K562 (cell line): ENCODE measurements at regions not wholly inside any gene's neighbourhood (a gene's known extent, or its start where the extent isn't known, plus 50 kb on each side); places are given as distances from the start of the nearest gene placed in this dataset.

ENCODE experiments used
- ATF6 ChIP-seq: sonication (generic); formaldehyde crosslinking; IDR thresholded peaks from 2 replicates; pipeline ENCODE4 v1.4.0; 2020; ENCODE audit warnings: mild to moderate bottlenecking, missing genetic modification reagents
- DIDO1 ChIP-seq: fragments of 450-650 bp; IDR thresholded peaks from 2 replicates; pipeline ENCODE4 v1.6.1; 2016; ENCODE audit warnings: low read depth, missing biosample characterization, missing genetic modification characterization
- EHMT2 ChIP-seq: fragments of 450-650 bp; IDR thresholded peaks from 2 replicates; pipeline ENCODE4 v1.6.1; 2018; ENCODE audit warnings: antibody characterized with exemption
- FOXK2 ChIP-seq, 2 experiments: fragments of 450-650 bp; IDR thresholded peaks in 1 of 2; conservative IDR thresholded peaks in 1 of 2; 2 replicates each; pipeline ENCODE4 v1.6.1; 2016; ENCODE audit warnings: low read depth in 2 of 2, mild to moderate bottlenecking in 1 of 2
- L3MBTL2 ChIP-seq: fragments of 450-650 bp; IDR thresholded peaks from 2 replicates; pipeline ENCODE4 v1.6.1; 2016; ENCODE audit warnings: mild to moderate bottlenecking, moderate library complexity
- NCOA4 ChIP-seq: fragments of 450-650 bp; IDR thresholded peaks from 2 replicates; pipeline ENCODE4 v1.6.1; 2018; ENCODE audit warnings: mild to moderate bottlenecking; ENCODE audit not compliant: partially characterized antibody
- TCF3 ChIP-seq: sonication (generic); formaldehyde crosslinking; IDR thresholded peaks from 2 replicates; pipeline ENCODE4 v1.4.0; 2020; ENCODE audit warnings: mild to moderate bottlenecking, missing genetic modification reagents
- XRCC4 ChIP-seq: IDR thresholded peaks from one replicate; pipeline ENCODE4 v1.6.1; 2011; ENCODE audit not compliant: insufficient read depth, insufficient read length; ENCODE audit errors: extremely low read depth
- ZNF75A ChIP-seq: fragments of 450-650 bp; formaldehyde crosslinking; IDR thresholded peaks from 2 replicates; pipeline ENCODE4 v1.4.0; 2020; ENCODE audit warnings: mild to moderate bottlenecking
- ZSCAN29 ChIP-seq: fragments of 450-650 bp; IDR thresholded peaks from 2 replicates; pipeline ENCODE4 v1.6.1; 2017
- TF ChIP-seq, protein P1 (sequence below): IDR thresholded peaks from 2 replicates; pipeline ENCODE4 v1.6.1; 2011; ENCODE audit not compliant: insufficient read length; ENCODE audit errors: extremely low read depth
- TF ChIP-seq, protein P2 (sequence below): fragments of 450-650 bp; IDR thresholded peaks from 2 replicates; pipeline ENCODE4 v1.6.1; 2016; ENCODE audit warnings: low read depth
- TF ChIP-seq, protein P3 (sequence below): sonication (generic); formaldehyde crosslinking; IDR thresholded peaks from 2 replicates; pipeline ENCODE4 v1.8.1; 2023; ENCODE audit warnings: missing genetic modification reagents, mild to moderate bottlenecking, borderline replicate concordance

GRCh38 chr6:16020259-16020658 is 108.6 kb upstream of the MYLIP start (continued):
- TF ChIP-seq, protein P1, sequence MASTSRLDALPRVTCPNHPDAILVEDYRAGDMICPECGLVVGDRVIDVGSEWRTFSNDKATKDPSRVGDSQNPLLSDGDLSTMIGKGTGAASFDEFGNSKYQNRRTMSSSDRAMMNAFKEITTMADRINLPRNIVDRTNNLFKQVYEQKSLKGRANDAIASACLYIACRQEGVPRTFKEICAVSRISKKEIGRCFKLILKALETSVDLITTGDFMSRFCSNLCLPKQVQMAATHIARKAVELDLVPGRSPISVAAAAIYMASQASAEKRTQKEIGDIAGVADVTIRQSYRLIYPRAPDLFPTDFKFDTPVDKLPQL, result no peak
- TF ChIP-seq NCOA4, result no peak
- TF ChIP-seq TCF3 (CRISPR knock-in tag), result 0 out of 2 replicates have a peak, but pooled peaks have one; percentile 3
- no peak for TF ChIP-seq FOXK2 (conservative IDR thresholded peaks at IDR 0.05 in 1 of 2, IDR thresholded peaks at IDR 0.05 in 1 of 2; ENCODE audit: low read depth in 2 of 2)
- 0 out of 2 replicates have a peak, but pooled peaks have one; percentile 27 for TF ChIP-seq DIDO1 (tag)
- TF ChIP-seq, protein P2, sequence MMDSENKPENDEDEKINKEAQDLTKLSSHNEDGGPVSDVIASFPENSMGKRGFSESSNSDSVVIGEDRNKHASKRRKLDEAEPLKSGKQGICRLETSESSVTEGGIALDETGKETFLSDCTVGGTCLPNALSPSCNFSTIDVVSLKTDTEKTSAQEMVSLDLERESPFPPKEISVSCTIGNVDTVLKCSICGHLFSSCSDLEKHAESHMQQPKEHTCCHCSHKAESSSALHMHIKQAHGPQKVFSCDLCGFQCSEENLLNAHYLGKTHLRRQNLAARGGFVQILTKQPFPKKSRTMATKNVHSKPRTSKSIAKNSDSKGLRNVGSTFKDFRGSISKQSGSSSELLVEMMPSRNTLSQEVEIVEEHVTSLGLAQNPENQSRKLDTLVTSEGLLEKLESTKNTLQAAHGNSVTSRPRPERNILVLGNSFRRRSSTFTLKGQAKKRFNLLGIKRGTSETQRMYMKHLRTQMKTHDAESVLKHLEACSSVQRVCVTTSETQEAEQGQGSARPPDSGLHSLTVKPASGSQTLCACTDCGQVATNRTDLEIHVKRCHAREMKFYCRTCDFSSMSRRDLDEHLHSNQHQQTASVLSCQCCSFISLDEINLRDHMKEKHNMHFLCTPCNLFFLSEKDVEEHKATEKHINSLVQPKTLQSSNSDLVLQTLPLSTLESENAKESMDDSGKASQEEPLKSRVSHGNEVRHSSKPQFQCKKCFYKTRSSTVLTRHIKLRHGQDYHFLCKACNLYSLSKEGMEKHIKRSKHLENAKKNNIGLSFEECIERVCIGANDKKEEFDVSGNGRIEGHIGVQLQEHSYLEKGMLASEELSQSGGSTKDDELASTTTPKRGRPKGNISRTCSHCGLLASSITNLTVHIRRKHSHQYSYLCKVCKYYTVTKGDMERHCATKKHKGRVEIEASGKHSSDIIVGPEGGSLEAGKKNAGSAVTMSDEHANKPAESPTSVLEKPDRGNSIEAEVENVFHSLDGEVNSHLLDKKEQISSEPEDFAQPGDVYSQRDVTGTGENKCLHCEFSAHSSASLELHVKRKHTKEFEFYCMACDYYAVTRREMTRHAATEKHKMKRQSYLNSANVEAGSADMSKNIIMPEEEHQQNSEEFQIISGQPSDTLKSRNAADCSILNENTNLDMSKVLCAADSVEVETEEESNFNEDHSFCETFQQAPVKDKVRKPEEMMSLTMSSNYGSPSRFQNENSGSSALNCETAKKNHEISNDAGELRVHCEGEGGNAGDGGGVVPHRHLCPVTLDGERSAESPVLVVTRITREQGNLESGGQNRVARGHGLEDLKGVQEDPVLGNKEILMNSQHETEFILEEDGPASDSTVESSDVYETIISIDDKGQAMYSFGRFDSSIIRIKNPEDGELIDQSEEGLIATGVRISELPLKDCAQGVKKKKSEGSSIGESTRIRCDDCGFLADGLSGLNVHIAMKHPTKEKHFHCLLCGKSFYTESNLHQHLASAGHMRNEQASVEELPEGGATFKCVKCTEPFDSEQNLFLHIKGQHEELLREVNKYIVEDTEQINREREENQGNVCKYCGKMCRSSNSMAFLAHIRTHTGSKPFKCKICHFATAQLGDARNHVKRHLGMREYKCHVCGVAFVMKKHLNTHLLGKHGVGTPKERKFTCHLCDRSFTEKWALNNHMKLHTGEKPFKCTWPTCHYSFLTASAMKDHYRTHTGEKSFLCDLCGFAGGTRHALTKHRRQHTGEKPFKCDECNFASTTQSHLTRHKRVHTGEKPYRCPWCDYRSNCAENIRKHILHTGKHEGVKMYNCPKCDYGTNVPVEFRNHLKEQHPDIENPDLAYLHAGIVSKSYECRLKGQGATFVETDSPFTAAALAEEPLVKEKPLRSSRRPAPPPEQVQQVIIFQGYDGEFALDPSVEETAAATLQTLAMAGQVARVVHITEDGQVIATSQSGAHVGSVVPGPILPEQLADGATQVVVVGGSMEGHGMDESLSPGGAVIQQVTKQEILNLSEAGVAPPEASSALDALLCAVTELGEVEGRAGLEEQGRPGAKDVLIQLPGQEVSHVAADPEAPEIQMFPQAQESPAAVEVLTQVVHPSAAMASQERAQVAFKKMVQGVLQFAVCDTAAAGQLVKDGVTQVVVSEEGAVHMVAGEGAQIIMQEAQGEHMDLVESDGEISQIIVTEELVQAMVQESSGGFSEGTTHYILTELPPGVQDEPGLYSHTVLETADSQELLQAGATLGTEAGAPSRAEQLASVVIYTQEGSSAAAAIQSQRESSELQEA, result no peak
- TF ChIP-seq, protein P3, sequence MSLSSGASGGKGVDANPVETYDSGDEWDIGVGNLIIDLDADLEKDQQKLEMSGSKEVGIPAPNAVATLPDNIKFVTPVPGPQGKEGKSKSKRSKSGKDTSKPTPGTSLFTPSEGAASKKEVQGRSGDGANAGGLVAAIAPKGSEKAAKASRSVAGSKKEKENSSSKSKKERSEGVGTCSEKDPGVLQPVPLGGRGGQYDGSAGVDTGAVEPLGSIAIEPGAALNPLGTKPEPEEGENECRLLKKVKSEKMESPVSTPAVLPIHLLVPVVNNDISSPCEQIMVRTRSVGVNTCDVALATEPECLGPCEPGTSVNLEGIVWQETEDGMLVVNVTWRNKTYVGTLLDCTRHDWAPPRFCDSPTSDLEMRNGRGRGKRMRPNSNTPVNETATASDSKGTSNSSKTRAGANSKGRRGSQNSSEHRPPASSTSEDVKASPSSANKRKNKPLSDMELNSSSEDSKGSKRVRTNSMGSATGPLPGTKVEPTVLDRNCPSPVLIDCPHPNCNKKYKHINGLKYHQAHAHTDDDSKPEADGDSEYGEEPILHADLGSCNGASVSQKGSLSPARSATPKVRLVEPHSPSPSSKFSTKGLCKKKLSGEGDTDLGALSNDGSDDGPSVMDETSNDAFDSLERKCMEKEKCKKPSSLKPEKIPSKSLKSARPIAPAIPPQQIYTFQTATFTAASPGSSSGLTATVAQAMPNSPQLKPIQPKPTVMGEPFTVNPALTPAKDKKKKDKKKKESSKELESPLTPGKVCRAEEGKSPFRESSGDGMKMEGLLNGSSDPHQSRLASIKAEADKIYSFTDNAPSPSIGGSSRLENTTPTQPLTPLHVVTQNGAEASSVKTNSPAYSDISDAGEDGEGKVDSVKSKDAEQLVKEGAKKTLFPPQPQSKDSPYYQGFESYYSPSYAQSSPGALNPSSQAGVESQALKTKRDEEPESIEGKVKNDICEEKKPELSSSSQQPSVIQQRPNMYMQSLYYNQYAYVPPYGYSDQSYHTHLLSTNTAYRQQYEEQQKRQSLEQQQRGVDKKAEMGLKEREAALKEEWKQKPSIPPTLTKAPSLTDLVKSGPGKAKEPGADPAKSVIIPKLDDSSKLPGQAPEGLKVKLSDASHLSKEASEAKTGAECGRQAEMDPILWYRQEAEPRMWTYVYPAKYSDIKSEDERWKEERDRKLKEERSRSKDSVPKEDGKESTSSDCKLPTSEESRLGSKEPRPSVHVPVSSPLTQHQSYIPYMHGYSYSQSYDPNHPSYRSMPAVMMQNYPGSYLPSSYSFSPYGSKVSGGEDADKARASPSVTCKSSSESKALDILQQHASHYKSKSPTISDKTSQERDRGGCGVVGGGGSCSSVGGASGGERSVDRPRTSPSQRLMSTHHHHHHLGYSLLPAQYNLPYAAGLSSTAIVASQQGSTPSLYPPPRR (CRISPR knock-in tag), result no peak
- TF ChIP-seq ATF6, result no peak
- 0 out of 2 replicates have a peak, but pooled peaks have one; percentile 13 for TF ChIP-seq EHMT2
- no peak for TF ChIP-seq ZNF75A (CRISPR knock-in tag)
- no peak for TF ChIP-seq ZSCAN29
- TF ChIP-seq L3MBTL2, result no peak
- TF ChIP-seq XRCC4, result no peak
